ENCODE measurements at regions not wholly inside any gene's neighbourhood (a gene's known extent, or its start where the extent isn't known, plus 50 kb on each side); places are given as distances from the start of the nearest gene placed in this dataset.

GRCh38 chr14:97626088-97626487, 828.9 kb downstream of the VRK1 start:
- no peak for DNase-seq

DNA sequence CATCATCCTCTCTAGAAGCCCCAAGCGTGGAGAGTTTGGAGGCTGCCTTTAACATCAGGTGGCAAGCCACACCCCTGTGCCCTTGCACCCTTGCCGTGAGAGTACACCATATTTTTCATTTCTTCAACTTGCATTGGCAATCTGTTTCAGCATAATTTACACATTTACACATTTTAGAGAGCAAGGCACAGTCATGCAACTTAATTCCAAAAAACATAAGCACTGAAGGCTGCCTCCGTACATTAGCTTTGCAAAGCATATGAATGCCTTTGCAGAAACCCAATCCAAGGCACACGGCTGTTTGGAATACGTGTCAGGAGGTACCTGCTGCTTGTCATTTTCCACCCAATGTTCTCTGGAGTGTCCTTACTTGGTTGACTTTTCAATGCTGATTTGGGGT, 833.1 kb downstream of the VRK1 start:
- DNase-seq, result no peak

- DNase-seq, result no peak
Measured at GRCh38 chr14:97633131-97633738, 836.1 kb downstream of the VRK1 start.

DNA sequence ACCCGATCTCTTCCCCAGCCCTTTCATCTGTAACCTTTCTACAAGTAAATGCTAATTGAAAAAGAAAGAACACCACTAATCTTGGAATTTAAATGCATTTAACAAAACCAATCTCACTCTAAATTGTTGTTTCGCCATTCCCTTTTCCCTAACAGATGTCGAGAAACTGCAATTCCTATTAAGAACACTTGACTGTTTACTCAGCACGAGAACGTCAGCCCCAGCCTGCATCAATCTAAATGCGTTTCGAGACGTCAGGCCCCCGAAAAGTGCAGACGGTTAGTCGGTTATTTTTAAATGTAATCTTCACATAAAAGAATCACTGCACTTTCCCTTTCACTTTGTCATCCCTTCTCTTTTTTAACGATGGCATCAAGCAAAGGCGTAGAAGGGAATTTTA, 837.6 kb downstream of the VRK1 start:
- DNase-seq, result no peak

DNA sequence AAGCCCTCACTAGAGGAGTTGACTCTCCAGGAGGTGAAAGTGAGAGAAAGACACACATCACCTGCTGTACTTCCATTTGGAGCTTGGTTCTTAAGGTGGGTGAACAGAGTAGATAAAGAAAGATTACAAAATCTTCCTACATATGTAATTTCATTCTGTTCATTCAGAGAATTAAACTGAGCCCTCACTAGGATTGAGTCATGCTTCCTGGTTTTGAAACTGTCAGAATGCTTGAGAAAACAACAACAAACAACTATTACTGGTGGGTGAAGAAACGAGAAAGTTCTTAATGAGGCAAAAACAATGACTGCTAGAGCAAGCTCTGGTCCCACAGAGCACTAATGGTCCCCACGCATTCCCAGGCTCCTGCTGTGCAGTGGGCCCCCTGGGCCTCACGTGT, 841.7 kb downstream of the VRK1 start:
- DNase-seq, result no peak

GRCh38 chr14:97640031-97640430, 842.8 kb downstream of the VRK1 start:
- no peak for DNase-seq

DNA sequence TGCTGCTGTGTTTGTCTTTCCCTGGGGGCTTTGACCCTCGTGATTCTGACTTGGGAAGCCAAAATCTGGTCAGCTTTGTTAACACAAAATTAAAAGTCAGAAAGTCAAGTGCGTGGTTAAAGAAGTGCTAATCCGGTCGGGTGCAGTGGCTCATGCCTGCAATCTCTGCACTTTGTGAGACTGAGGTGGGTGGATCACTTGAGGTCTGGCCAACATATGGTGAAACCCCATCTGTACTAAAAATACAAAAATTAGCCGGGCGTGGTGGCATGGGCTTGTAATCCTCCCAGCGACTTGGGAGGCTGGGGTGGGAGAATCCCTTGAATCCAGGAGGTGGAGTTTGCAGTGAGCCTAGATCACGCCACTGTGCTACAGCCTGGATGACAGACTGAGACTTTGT, 844.6 kb downstream of the VRK1 start:
- no peak for DNase-seq

- DNase-seq, result no peak
Measured at GRCh38 chr14:97642631-97643030, 845.4 kb downstream of the VRK1 start.

DNA sequence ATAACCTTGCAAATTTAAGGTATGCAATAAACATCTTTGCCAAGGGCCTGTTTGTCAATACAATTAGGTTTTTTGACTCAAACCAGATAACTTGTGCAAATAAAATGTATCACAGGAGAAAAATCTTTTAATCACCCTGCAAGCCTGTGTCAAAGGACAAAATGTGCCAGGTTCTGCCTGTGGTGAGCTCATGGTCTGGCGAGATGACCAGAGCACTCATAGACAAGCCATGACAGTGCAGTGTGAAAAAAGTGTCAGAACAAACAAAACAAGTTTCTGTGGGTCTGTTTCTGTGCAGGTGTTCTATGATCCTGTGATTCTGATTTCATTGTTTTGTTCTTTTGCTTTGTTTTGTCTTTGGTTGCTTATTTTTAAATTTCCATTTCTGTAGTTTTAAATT, 847.2 kb downstream of the VRK1 start:
- DNase-seq, result no peak

- no peak for DNase-seq
Measured at GRCh38 chr14:97649752-97650151, 852.6 kb downstream of the VRK1 start.

DNA sequence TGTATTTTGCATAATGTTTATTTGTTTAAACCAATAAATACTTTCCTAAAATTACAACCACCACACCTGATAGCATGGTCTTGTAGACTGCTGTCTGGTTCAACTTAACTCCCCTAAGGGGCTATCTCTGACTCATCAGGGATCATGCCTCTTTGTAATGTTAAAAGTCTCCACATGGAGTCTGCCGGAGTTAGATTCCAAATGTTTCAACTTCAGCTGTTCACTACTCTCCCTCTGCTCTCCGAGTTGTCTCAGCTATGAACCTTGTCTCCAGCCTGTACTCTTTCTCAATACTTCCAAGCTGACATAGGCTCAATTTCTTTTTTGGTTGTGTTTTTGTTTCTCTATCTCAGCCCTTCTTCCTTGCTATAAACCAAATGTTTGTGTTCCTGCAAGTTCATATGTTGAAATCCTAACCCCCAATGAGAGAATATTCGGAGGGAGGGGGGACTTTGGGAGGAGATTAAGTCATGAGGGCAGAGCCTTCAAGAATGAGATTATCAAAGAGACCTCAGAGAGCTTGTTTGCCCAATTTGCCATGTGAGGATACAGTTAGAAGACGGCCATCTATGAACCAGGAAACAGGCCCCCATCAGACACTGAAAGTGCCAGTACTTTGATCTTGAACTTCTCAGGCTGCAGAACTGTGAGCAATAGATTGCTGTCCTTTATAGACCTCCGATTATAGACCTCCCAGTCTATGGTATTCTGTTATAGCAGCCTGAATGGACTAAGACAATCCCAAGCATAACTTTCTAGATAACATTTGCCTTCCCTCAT, 858.2 kb downstream of the VRK1 start:
- no peak for DNase-seq

DNA sequence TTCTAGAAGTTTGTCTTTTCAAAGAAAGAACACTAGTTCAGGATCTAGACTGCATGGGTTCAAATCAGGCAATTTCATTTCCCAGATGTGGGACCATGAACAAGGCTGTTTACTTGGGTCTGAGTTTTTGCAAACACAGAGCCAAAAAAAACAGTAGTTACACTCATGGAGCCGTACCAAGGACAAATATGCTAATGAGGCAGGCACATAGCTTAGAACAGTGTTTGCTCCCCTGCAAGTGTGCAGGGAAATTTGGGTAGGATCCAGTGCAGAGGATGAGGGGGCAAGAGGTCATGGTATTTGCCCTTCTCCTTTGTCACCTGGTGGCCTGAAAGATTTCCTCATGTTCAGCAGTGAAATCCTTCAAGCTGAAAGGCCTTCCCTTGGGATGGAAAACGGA, 860.4 kb downstream of the VRK1 start:
- no peak for DNase-seq

DNA sequence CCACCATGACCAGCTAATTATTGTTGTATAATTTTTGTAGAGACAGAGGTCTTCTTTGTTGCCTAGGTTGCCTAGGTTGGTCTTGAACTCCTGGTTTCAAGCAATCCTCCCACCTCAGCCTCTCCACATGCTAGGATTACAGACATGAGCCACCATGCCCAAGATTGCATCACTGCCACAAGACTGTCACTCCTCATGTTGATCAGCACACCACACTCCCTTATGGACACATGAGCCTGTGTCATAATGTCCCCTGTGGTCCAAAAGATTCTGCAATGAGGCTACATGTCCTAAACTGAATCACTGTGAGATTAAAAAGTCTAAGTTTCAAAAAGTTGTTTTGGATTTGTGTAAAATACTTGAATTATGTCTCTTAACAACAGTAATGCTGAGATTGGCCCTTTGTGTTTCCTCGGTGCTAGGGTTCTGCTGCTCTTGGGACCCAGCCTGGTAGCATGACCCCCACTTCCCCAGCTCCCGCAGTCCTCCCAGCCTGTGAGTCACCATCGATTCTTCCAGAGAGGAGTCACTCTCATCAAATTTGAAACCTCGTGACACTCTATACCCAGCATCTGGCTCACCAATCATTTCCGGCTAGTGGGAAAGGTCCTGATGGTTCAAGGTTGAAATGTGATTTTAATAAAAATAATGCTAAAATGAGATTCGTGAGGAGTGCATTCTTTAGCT, 890.9 kb downstream of the VRK1 start:
- DNase-seq, result no peak

DNA sequence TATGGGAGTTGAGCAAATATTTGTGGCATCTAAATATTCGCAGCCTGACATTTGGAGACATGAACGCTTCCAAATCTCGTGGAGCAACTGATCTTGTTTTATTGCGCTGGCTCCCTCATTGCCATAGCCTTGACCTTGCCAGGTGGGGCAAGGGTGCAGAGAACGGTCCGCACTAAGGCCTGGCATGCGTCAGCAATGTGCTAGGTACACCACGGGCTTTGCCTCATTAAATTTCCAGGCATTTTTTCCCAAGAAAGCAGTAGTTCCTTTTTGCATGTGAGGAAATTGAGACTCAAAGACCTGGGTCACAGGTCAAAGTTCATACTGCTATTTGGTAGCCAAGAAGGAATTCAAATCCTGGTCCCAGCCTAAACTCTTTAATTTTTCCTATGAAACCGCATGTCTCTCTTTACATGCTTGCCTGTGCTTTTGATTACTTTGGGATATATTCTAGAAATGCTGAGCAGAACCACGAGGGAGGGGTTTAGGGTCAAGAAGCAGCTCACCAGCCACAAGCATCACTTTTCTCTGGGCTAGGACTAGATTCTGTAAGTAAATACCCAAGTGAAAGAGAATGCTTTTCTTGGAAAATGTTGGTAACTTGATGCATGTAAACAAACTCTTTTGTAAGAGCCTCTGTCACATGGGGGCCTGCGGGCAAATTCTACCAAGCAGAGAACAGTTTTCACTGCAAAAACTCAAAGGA, 891.6 kb downstream of the VRK1 start:
- DNase-seq, result no peak

GRCh38 chr14:97692084-97692483, 894.9 kb downstream of the VRK1 start:
- no peak for DNase-seq

DNA sequence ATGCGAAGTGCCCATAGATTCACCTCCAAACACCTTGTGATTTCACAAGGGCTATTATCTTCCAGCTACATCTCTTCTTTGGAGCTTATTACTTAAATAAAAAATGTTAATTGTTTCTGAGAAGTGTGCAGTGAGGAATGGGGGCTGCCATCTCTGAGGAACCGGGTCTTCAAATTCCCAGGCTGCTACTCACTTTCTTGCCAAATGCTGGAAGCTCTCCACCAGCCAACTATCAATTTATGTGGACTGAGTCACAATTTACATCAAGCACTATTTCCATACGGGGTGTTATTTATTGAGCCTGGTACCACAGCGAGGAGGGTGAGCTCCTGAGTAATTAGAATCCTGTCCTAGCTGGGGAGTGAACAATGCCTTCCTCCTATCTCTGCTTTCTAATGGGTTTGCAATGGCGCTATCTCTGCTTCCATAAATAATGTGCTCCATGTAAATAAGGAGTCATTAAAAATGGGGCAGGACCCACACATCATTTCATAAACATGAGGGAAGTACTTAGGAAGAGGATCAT, 898.3 kb downstream of the VRK1 start:
- no peak for DNase-seq

DNA sequence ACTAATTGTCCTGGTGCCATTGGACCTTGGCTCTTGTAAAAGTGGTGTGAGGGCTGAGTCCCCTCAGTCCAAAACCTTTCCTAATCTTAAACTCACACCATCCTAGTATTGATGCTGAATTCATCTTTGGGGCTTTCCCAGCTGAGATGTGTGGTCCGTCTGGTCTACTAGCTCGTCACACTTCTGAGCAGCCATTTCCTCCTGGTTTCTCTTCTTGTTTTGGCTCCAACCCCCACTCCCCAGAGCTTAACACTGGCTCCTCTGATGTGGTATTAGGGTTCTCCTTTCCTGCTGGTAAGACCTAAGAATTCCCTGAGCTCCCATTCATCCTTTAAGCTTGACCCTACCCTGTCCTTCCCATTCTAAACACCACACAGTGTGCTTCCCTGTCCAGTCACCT, 900.6 kb downstream of the VRK1 start:
- no peak for DNase-seq

GRCh38 chr14:97699026-97699425, 901.8 kb downstream of the VRK1 start:
- DNase-seq, result no peak

- DNase-seq, result no peak
Measured at GRCh38 chr14:97703006-97703760, 906.0 kb downstream of the VRK1 start.

GRCh38 chr14:97704316-97704885, 907.2 kb downstream of the VRK1 start:
- DNase-seq, result no peak

DNA sequence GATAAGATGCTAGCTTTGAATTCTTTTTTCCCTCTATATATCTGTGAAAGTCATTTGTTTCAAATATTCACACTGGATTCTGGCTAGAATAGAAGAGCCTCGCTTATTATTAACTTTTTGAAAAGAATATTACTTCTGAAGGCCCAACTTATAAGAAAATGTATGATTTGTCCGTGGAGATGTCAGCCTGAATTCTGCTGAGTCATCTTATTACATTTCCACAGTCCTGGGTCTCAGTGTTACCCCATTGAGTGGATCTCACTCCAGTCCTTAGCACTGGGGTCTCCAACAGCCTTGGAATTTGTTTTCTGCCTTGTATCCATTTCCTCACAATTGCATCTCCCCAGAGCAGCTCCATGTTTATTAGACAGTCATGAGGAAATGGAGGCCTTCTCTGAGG, 907.9 kb downstream of the VRK1 start:
- DNase-seq, result no peak

- DNase-seq, result no peak
Measured at GRCh38 chr14:97705976-97706375, 908.8 kb downstream of the VRK1 start.

All from GF-D8 (cell line).